ENCODE measurements at regions not wholly inside any gene's neighbourhood (a gene's known extent, or its start where the extent isn't known, plus 50 kb on each side); places are given as distances from the start of the nearest gene placed in this dataset.
"Not testable (repeated sequence)": the region's sequence is repeated elsewhere in the genome, so short reads cannot be mapped to it uniquely, and the experiment has no call there.

DNA sequence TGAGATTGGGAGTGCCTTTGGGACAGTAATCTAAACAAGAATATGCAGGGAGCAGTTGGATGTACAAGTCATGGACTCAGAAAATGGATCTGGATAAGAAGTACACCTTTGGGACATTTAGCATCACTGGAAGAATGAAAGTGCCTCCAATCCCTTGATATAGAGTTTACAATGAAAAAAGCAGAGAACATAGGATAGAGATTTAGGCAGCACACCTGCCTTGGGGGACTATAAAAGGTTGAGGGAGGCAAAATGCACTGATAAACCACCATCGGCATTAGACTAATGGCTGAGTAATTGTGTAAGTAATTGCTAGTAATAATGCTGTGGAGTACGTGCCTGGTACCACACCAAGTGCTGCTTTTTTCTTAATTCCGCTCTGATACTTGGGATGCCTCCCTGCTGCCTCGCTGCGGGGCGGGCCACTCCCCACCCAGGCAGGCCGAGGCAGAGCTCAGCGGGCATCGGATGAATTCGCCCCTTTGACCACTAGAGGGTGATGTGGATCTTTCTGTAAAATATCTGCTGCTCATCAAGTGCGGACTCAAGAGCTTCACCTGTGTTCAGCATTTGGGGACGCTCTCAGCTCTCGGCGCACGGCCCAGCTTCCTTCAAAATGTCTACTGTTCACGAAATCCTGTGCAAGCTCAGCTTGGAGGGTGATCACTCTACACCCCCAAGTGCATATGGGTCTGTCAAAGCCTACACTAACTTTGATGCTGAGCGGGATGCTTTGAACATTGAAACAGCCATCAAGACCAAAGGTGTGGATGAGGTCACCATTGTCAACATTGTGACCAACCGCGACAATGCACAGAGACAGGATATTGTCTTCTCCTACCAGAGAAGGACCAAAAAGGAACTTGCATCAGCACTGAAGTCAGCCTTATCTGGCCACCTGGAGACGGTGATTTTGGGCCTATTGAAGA lies 99.9 kb downstream of the ANKRD18B start:
- Histone ChIP-seq H3K9me3 (no peaks in the 10 kb centered on the region), H3K4me1 (peaks cover 0 to 3% (median 0%) of the 10 kb centered on the region in 12 donors), H3K4me3 (no peak overlapping the region), H3K27ac (no peak overlapping the region), H3K36me3 (no peaks in the 10 kb centered on the region), H3K27me3 (peaks cover 0 to 21% (median 0%) of the 10 kb centered on the region in 9 donors)
- TF ChIP-seq, protein P1, sequence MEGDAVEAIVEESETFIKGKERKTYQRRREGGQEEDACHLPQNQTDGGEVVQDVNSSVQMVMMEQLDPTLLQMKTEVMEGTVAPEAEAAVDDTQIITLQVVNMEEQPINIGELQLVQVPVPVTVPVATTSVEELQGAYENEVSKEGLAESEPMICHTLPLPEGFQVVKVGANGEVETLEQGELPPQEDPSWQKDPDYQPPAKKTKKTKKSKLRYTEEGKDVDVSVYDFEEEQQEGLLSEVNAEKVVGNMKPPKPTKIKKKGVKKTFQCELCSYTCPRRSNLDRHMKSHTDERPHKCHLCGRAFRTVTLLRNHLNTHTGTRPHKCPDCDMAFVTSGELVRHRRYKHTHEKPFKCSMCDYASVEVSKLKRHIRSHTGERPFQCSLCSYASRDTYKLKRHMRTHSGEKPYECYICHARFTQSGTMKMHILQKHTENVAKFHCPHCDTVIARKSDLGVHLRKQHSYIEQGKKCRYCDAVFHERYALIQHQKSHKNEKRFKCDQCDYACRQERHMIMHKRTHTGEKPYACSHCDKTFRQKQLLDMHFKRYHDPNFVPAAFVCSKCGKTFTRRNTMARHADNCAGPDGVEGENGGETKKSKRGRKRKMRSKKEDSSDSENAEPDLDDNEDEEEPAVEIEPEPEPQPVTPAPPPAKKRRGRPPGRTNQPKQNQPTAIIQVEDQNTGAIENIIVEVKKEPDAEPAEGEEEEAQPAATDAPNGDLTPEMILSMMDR (IDR thresholded peaks at IDR 0.05): peak; percentile 77 to 89 (median 85)
- TF ChIP-seq POLR2A (IDR thresholded peaks at IDR 0.05): no peak
- peak; percentile 58 to 92 (median 87) for ATAC-seq
- WGBS, 4 donors: 20 to 27% (median 23%) methylated on average over 16 to 20 of the region's 20 CpGs
- DNase-seq: peak in 4 of 5 donors; percentile 40 to 64 (median 53)
- intact Hi-C loops (cut with DNase I): loop anchor here in 9 of 10 donors (1.0 to 2.0 kb wide), 3 partner anchors 97 to 99 kb away; no protein-coding TSS in a partner anchor

DNA sequence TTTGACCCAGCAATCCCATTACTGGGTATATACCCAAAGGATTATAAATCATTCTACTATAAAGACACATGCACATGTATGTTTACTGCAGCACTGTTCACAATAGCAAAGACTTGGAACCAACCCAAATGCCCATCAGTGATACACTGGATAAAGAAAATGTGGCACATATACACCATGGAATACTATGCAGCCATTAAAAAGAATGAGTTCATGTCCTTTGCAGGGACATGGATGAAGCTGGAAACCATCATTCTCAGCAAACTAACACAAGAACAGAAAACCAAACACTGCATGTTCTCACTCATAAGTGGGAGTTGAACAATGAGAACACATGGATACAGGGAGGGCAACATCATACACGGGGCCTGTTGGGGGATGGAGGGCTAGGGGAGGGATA lies 104.3 kb downstream of the ANKRD18B start:
- H3K36me3 ChIP-seq; ATAC-seq; H3K4me1 ChIP-seq; H3K9me3 ChIP-seq; H3K27ac ChIP-seq; DNase-seq; H3K4me3 ChIP-seq; intact Hi-C loops (cut with DNase I): not testable (repeated sequence)
- WGBS, 4 donors: 65 to 92% (median 81%) methylated on average over 1 of the region's 1 CpG
- peaks cover 0 to 40% (median 3%) of the 10 kb centered on the region in 9 donors for H3K27me3 ChIP-seq

DNA sequence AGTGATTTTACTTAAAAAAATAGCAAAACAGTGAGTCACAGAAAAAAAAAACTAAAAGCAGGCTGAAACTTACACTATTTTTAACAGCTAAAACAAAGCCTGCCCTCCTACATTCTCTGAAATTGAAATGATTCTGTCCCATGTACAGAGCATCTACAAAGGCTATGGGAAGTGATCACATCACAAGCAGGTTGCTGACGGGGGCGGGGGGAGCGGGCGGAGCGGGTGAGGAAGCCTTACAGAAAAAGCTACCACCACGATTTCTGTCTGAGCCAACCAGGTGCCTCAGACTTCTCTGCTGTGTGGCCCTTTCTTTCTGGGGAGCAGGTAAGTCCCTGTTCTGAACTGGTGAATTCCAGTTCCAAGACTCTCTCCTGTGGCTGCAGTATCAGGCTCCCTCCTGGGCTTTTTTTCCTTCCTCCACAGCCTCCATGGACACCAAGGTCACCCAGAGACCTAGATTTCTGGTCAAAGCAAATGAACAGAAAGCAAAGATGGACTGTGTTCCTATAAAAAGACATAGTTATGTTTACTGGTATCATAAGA lies 104.9 kb downstream of the ANKRD18B start:
- TF ChIP-seq, protein P1 (IDR thresholded peaks at IDR 0.05): no peak
- TF ChIP-seq POLR2A (IDR thresholded peaks at IDR 0.05): no peak
- DNase-seq (no peak), ATAC-seq (no peak)
- intact Hi-C loops (cut with DNase I): no loop called here
- Histone ChIP-seq H3K4me1 (peaks cover 0 to under 1% (median 0%) of the 10 kb centered on the region in 12 donors), H3K9me3 (no peaks in the 10 kb centered on the region), H3K27me3 (peaks cover 0 to 44% (median 5%) of the 10 kb centered on the region in 9 donors), H3K36me3 (no peaks in the 10 kb centered on the region), H3K27ac (no peak overlapping the region), H3K4me3 (no peak overlapping the region)
- WGBS, 4 donors: 66 to 76% (median 70%) methylated on average over 6 of the region's 6 CpGs

DNA sequence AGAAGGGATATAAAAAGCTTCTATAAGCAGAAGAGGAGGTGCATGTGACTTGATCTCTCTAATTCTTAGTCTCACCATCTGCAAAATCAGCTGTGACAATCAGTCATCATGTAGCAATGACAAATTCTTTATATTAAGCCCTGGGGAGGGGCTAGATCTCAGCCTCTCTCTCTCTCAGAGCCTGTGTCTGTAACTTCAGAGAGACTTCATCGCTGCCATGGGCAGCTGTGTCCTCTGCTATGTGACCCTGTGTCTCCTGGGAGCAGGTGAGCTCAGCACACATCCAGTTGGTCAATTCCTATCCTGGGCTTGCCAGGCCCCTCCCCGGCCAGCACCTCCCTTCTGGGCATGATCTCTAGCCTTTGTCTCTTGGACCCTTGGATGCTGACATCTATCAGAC lies 109.6 kb downstream of the ANKRD18B start:
- WGBS, 4 donors: 73 to 95% (median 80%) methylated on average over 2 of the region's 2 CpGs

More for the DNA sequence above, 109.6 kb downstream of the ANKRD18B start:
- H3K27me3 ChIP-seq: peaks cover 0 to 59% (median 17%) of the 10 kb centered on the region in 9 donors
- no peaks in the 10 kb centered on the region for H3K4me1 ChIP-seq
- DNase-seq (no peak), ATAC-seq (no peak)
- H3K27ac ChIP-seq: no peak overlapping the region
- no peak for TF ChIP-seq POLR2A (IDR thresholded peaks at IDR 0.05)
- TF ChIP-seq, protein P1 (IDR thresholded peaks at IDR 0.05): no peak
- intact Hi-C loops (cut with DNase I): no loop called here
- no peaks in the 10 kb centered on the region for H3K36me3 ChIP-seq
- no peak overlapping the region for H3K4me3 ChIP-seq
- H3K9me3 ChIP-seq: no peaks in the 10 kb centered on the region

Measured in heart left ventricle (tissue), 16 donors.